GM20000 (cell line): ENCODE measurements at regions not wholly inside any gene's neighbourhood (a gene's known extent, or its start where the extent isn't known, plus 50 kb on each side); places are given as distances from the start of the nearest gene placed in this dataset.

Source experiments
- DNase-seq: peaks from one replicate; pipeline ENCODE4 v3.0.0; 2012; ENCODE audit warnings: low spot score
- TF ChIP-seq, protein P1 (sequence below): IDR thresholded peaks from 2 replicates; pipeline ENCODE4 v1.5.1; 2012; ENCODE audit warnings: mild to moderate bottlenecking, control low read depth; ENCODE audit errors: extremely low read depth, missing control alignments

DNA sequence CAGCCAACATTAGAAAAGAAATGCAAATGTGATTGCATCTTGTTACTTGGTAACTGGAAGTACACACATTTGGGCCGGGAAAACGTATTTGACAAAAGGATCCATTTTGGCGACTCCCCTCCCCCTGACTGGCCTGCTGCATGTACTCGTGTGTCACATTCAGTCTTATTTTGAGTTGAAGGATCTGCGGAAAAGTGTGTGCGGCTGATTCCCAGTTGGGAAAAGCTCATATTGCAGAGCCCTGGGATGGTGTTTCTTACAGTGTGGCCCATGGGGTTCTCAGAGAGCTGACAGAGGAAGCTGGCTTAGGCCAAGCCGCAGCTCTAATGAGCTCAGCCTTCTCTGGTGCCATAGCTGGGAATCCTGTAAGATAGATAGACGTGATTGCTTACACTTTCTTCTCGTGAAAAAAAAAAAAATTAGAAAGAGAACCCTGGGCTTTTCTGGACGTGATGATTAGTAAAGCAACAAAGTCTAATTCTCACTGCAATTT lies 170.3 kb upstream of the ARGLU1 start:
- no peak for DNase-seq
- TF ChIP-seq, protein P1, sequence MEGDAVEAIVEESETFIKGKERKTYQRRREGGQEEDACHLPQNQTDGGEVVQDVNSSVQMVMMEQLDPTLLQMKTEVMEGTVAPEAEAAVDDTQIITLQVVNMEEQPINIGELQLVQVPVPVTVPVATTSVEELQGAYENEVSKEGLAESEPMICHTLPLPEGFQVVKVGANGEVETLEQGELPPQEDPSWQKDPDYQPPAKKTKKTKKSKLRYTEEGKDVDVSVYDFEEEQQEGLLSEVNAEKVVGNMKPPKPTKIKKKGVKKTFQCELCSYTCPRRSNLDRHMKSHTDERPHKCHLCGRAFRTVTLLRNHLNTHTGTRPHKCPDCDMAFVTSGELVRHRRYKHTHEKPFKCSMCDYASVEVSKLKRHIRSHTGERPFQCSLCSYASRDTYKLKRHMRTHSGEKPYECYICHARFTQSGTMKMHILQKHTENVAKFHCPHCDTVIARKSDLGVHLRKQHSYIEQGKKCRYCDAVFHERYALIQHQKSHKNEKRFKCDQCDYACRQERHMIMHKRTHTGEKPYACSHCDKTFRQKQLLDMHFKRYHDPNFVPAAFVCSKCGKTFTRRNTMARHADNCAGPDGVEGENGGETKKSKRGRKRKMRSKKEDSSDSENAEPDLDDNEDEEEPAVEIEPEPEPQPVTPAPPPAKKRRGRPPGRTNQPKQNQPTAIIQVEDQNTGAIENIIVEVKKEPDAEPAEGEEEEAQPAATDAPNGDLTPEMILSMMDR = no peak

GRCh38 chr13:106736941-106737340 lies 169.0 kb upstream of the ARGLU1 start:
- TF ChIP-seq, protein P1 = no peak
- no peak for DNase-seq

GRCh38 chr13:106734198-106734597 lies 166.3 kb upstream of the ARGLU1 start:
- TF ChIP-seq, protein P1 = no peak
- no peak for DNase-seq

DNA sequence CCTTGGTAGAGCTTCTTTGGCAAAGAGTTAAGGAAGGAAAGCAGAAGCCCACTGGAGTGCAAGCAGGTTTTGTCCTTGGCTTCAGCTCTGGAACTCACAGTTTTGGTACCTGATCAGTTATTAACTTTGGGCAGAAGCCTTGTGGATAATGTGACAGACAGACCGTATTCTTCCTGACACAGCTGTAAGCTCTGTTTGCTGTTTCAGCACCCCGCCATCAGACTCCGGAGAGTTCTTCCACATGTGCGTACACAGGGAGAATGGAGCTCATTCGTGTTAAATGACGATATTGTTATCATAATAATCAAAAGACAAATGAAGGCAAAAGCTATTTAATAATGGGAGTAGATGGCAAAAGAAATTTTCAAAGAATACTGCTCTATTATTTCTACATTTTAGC lies 155.1 kb upstream of the ARGLU1 start:
- DNase-seq = no peak
- TF ChIP-seq, protein P1 = no peak

DNA sequence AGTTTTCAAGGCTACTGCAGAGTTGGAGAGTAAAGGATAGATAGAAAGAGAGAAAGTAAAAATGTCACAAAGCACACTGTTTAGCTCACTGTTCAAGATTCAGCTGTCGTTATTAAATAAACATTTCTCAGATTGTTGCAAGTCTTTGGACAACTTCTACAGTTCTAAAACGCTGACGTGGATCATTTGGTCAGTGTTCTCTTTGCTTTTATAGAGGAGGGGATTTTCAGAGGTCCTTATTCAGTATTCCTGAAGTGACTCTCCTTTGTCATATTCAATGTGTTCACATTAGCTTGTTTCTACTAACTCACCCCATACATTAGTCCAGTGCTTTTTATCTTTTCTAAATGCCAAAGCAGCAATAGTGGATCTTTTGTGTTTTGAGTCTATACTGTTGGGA lies 154.7 kb upstream of the ARGLU1 start:
- TF ChIP-seq, protein P1 = no peak
- no peak for DNase-seq

GRCh38 chr13:106721599-106721998 lies 153.7 kb upstream of the ARGLU1 start:
- TF ChIP-seq, protein P1 = no peak
- no peak for DNase-seq

- TF ChIP-seq, protein P1 = no peak
- DNase-seq = no peak
Measured at GRCh38 chr13:106714271-106714982, 146.5 kb upstream of the ARGLU1 start.
